Astrocyte (in vitro differentiated cells and primary cell): ENCODE measurements at regions not wholly inside any gene's neighbourhood (a gene's known extent, or its start where the extent isn't known, plus 50 kb on each side); places are given as distances from the start of the nearest gene placed in this dataset.

ENCODE experiments used
- DNase-seq: peaks from one replicate; pipeline ENCODE4 v3.0.0-alpha.2; 2010; ENCODE audit warnings: low read depth
- FAIRE-seq: peaks from 2 replicates; lab custom pipeline; 2011; peaks lifted over from hg19 to GRCh38; lab: Jason Lieb, UNC
- H2AFZ ChIP-seq: 2 replicates; pipeline ENCODE4 v1.6.0; 2012; ENCODE audit warnings: low read depth, low read length, inconsistent platforms
- H3K27ac ChIP-seq: 2 replicates; pipeline ENCODE4 v1.5.1; 2011; ENCODE audit warnings: low read depth, low read length, inconsistent platforms
- H3K27me3 ChIP-seq: 2 replicates; pipeline ENCODE4 v1.6.0; 2011; ENCODE audit warnings: low read length, inconsistent platforms; ENCODE audit not compliant: insufficient read depth
- H3K36me3 ChIP-seq: 2 replicates; pipeline ENCODE4 v1.5.1; 2011; ENCODE audit warnings: low read length, inconsistent platforms; ENCODE audit not compliant: insufficient read depth
- H3K4me1 ChIP-seq: 2 replicates; pipeline ENCODE4 v1.5.1; 2011; ENCODE audit warnings: low read length, inconsistent platforms; ENCODE audit not compliant: insufficient read depth
- H3K4me2 ChIP-seq: 2 replicates; pipeline ENCODE4 v1.6.0; 2012; ENCODE audit warnings: low read length, inconsistent platforms
- H3K4me3 ChIP-seq: 2 replicates; pipeline ENCODE4 v1.5.1; 2011; ENCODE audit warnings: low read depth, mild to moderate bottlenecking, low read length, inconsistent platforms; ENCODE audit not compliant: insufficient read depth
- H3K79me2 ChIP-seq: 2 replicates; pipeline ENCODE4 v1.6.0; 2012; ENCODE audit warnings: mild to moderate bottlenecking, low read length, inconsistent platforms; ENCODE audit not compliant: insufficient read depth
- H3K9ac ChIP-seq: 2 replicates; pipeline ENCODE4 v1.6.0; 2012; ENCODE audit warnings: mild to moderate bottlenecking, low read length, inconsistent platforms
- H3K9me3 ChIP-seq: 2 replicates; pipeline ENCODE4 v1.5.1; 2012; ENCODE audit warnings: low read depth, mild to moderate bottlenecking, low read length, inconsistent platforms; ENCODE audit not compliant: insufficient read depth
- H4K20me1 ChIP-seq: 2 replicates; pipeline ENCODE4 v1.6.0; 2012; ENCODE audit warnings: low read length, inconsistent platforms; ENCODE audit not compliant: insufficient read depth
- H3K27ac Mint-ChIP-seq: one replicate; pipeline ENCODE4 v1.8.0; 2021; ENCODE audit warnings: mild to moderate bottlenecking, mixed read lengths; ENCODE audit not compliant: unreplicated experiment
- H3K27me3 Mint-ChIP-seq: one replicate; pipeline ENCODE4 v1.8.0; 2021; ENCODE audit warnings: low read depth, mixed read lengths; ENCODE audit not compliant: unreplicated experiment
- H3K36me3 Mint-ChIP-seq: one replicate; pipeline ENCODE4 v1.8.0; 2021; ENCODE audit warnings: low read depth, mixed read lengths; ENCODE audit not compliant: unreplicated experiment
- H3K4me1 Mint-ChIP-seq: one replicate; pipeline ENCODE4 v1.8.0; 2021; ENCODE audit warnings: low read depth, mixed read lengths; ENCODE audit not compliant: unreplicated experiment
- H3K4me3 Mint-ChIP-seq: one replicate; pipeline ENCODE4 v1.8.0; 2021; ENCODE audit warnings: mild to moderate bottlenecking, moderate library complexity, mixed read lengths; ENCODE audit not compliant: unreplicated experiment
- H3K9me3 Mint-ChIP-seq: one replicate; pipeline ENCODE4 v1.8.0; 2021; ENCODE audit warnings: mild to moderate bottlenecking, mixed read lengths; ENCODE audit not compliant: unreplicated experiment
- CTCF ChIP-seq: IDR thresholded peaks from 2 replicates; pipeline ENCODE4 v1.5.1; 2011; ENCODE audit warnings: low read depth, mild to moderate bottlenecking, inconsistent platforms, low read length, moderate library complexity; ENCODE audit not compliant: insufficient read depth
- EZH2 ChIP-seq: IDR thresholded peaks from 2 replicates; pipeline ENCODE4 v1.6.1; 2012; ENCODE audit warnings: mild to moderate bottlenecking, low read length, inconsistent platforms; ENCODE audit not compliant: insufficient read depth

- H3K9me3 ChIP-seq, result no peaks in the 10 kb centered on the region
- H3K4me1 Mint-ChIP-seq, result peaks cover 4% of the 10 kb centered on the region
- H3K79me2 ChIP-seq, result no peaks in the 10 kb centered on the region
- no peak overlapping the region for H3K4me2 ChIP-seq
- no peak overlapping the region for H3K27ac ChIP-seq
- no peaks in the 10 kb centered on the region for H4K20me1 ChIP-seq
- no peak overlapping the region for H2AFZ ChIP-seq
- H3K27me3 Mint-ChIP-seq, result no peaks in the 10 kb centered on the region
- H3K4me3 Mint-ChIP-seq, result no peak overlapping the region
- no peak for TF ChIP-seq CTCF
- TF ChIP-seq EZH2, result no peak
- no peaks in the 10 kb centered on the region for H3K4me1 ChIP-seq
- no peaks in the 10 kb centered on the region for H3K27me3 ChIP-seq
- no peaks in the 10 kb centered on the region for H3K36me3 ChIP-seq
- no peaks in the 10 kb centered on the region for H3K9me3 Mint-ChIP-seq
- no peak for DNase-seq
- no peak overlapping the region for H3K9ac ChIP-seq
- FAIRE-seq, result no peak
- H3K36me3 Mint-ChIP-seq, result peaks cover 2% of the 10 kb centered on the region
- H3K4me3 ChIP-seq, result no peak overlapping the region
- H3K27ac Mint-ChIP-seq, result no peak overlapping the region
Measured at GRCh38 chr7:22900784-22901183, 78.1 kb upstream of the TOMM7 start.

GRCh38 chr7:22900101-22900500 lies 77.5 kb upstream of the TOMM7 start:
- Mint-ChIP-seq H3K4me1 (peaks cover 4% of the 10 kb centered on the region), H3K27me3 (no peaks in the 10 kb centered on the region), H3K36me3 (peaks cover 2% of the 10 kb centered on the region), H3K9me3 (no peaks in the 10 kb centered on the region), H3K27ac (no peak overlapping the region), H3K4me3 (no peak overlapping the region)
- no peaks in the 10 kb centered on the region for H3K36me3 ChIP-seq
- no peak overlapping the region for H3K27ac ChIP-seq
- H2AFZ ChIP-seq, result no peak overlapping the region
- H3K4me2 ChIP-seq, result no peak overlapping the region
- no peaks in the 10 kb centered on the region for H4K20me1 ChIP-seq
- no peaks in the 10 kb centered on the region for H3K79me2 ChIP-seq
- no peaks in the 10 kb centered on the region for H3K4me1 ChIP-seq
- H3K27me3 ChIP-seq, result no peaks in the 10 kb centered on the region
- DNase-seq, result no peak
- H3K4me3 ChIP-seq, result no peak overlapping the region
- H3K9ac ChIP-seq, result no peak overlapping the region
- no peak for TF ChIP-seq EZH2
- no peak for TF ChIP-seq CTCF
- no peaks in the 10 kb centered on the region for H3K9me3 ChIP-seq
- no peak for FAIRE-seq

GRCh38 chr7:22896917-22897316 lies 74.3 kb upstream of the TOMM7 start:
- FAIRE-seq (no peak), DNase-seq (no peak)
- Histone ChIP-seq H3K4me2 (no peak overlapping the region), H3K27me3 (no peaks in the 10 kb centered on the region), H3K9ac (no peak overlapping the region), H3K36me3 (no peaks in the 10 kb centered on the region), H3K4me1 (no peaks in the 10 kb centered on the region), H3K27ac (no peak overlapping the region), H3K79me2 (no peaks in the 10 kb centered on the region), H3K4me3 (no peak overlapping the region), H4K20me1 (no peaks in the 10 kb centered on the region), H2AFZ (no peak overlapping the region), H3K9me3 (no peaks in the 10 kb centered on the region)
- no peak overlapping the region for H3K27ac Mint-ChIP-seq
- H3K36me3 Mint-ChIP-seq, result peaks cover 3% of the 10 kb centered on the region
- no peak overlapping the region for H3K4me3 Mint-ChIP-seq
- no peaks in the 10 kb centered on the region for H3K27me3 Mint-ChIP-seq
- H3K9me3 Mint-ChIP-seq, result no peaks in the 10 kb centered on the region
- peaks cover 4% of the 10 kb centered on the region for H3K4me1 Mint-ChIP-seq
- no peak for TF ChIP-seq EZH2
- no peak for TF ChIP-seq CTCF
